Aorta (tissue), 5 donors: ENCODE measurements at regions not wholly inside any gene's neighbourhood (a gene's known extent, or its start where the extent isn't known, plus 50 kb on each side); places are given as distances from the start of the nearest gene placed in this dataset.

Source experiments
- ATAC-seq: fragments of 200-7000 bp; cut with Tn5 transposase; one replicate; pipeline ENCODE4 v1.9.1; 2022; ENCODE audit warnings: moderate library complexity; ENCODE audit not compliant: low FRiP score
- DNase-seq, 2 donors: peaks; one replicate each; pipeline ENCODE4 v3.0.0-alpha.2; 2020
- H3K27ac ChIP-seq, 2 donors: one replicate each; pipeline ENCODE4 v1.5.1; 2013; ENCODE audit warnings: low read length in 2 of 2, mild to moderate bottlenecking in 2 of 2, moderate library complexity in 2 of 2, control low read depth in 1 of 2, inconsistent platforms in 1 of 2, low read depth in 1 of 2
- H3K27me3 ChIP-seq, 2 donors: one replicate each; pipeline ENCODE4 v1.6.1; 2013; ENCODE audit warnings: control low read depth in 1 of 2, low read length in 1 of 2, mild to moderate bottlenecking in 1 of 2, moderate library complexity in 1 of 2; ENCODE audit not compliant: insufficient read depth in 2 of 2, control insufficient read depth in 1 of 2
- H3K36me3 ChIP-seq, 2 donors: one replicate each; pipeline ENCODE4 v1.6.1; 2013; ENCODE audit warnings: control low read depth in 1 of 2, low read length in 1 of 2, mild to moderate bottlenecking in 1 of 2; ENCODE audit not compliant: insufficient read depth in 2 of 2, control insufficient read depth in 1 of 2
- H3K4me1 ChIP-seq, 2 donors: one replicate each; pipeline ENCODE4 v1.6.1; 2013; ENCODE audit warnings: low read length in 2 of 2, control low read depth in 1 of 2, mild to moderate bottlenecking in 1 of 2, moderate library complexity in 1 of 2; ENCODE audit not compliant: insufficient read depth in 2 of 2, control insufficient read depth in 1 of 2
- H3K4me3 ChIP-seq, 2 donors: one replicate each; pipeline ENCODE4 v1.5.1; 2013; ENCODE audit warnings: low read length in 2 of 2, control low read depth in 1 of 2, mild to moderate bottlenecking in 1 of 2
- H3K9me3 ChIP-seq: one replicate; pipeline ENCODE4 v1.6.1; 2013; ENCODE audit warnings: mild to moderate bottlenecking, low read length; ENCODE audit not compliant: control insufficient read depth
- WGBS, 2 donors: extraction: QIAGEN DNeasy Blood & Tissue Kit; methylation state at CpG; one replicate each; pipeline ENCODE4 v1.1.7; 2013; 5-methylcytosine and 5-hydroxymethylcytosine counted together
- intact Hi-C, 2 donors: fragments of 100-400 bp; cut with DNase I; formaldehyde crosslinking; loops; one replicate each; pipeline versions ENCODE4 v1.14.2 to v1.15.0; 2022
- donor health status: healthy with polysubstance abuse.
- donor health status: Bipolar disorder and iron deficiency.
- donor health status: DM: no; HTN: no; CAD: no.
- donor health status: DM: no; HTN: no; CAD: no.
- donor health status: DM: yes; HTN: yes; CAD: no.

GRCh38 chr9:88890546-88890945 is 100.7 kb upstream of the S1PR3 start:
- Histone ChIP-seq H3K4me3 (no peak overlapping the region), H3K4me1 (no peaks in the 10 kb centered on the region), H3K27me3 (no peaks in the 10 kb centered on the region), H3K9me3 (peaks cover 5% of the 10 kb centered on the region), H3K27ac (no peak overlapping the region), H3K36me3 (no peaks in the 10 kb centered on the region)
- WGBS, 2 donors = 87 to 91% methylated on average over 4 of the region's 4 CpGs
- DNase-seq (no peak), ATAC-seq (no peak)
- intact Hi-C loops = no loop called here

GRCh38 chr9:88891040-88891439 is 100.2 kb upstream of the S1PR3 start:
- no peaks in the 10 kb centered on the region for H3K4me1 ChIP-seq
- intact Hi-C loops = no loop called here
- 87 to 88% methylated on average over 2 of the region's 2 CpGs for WGBS, 2 donors
- ATAC-seq = no peak
- H3K27ac ChIP-seq = no peak overlapping the region
- no peaks in the 10 kb centered on the region for H3K27me3 ChIP-seq
- DNase-seq = no peak
- H3K4me3 ChIP-seq = no peak overlapping the region
- no peaks in the 10 kb centered on the region for H3K36me3 ChIP-seq
- peaks cover 5% of the 10 kb centered on the region for H3K9me3 ChIP-seq

- no peak overlapping the region for H3K27ac ChIP-seq
- H3K36me3 ChIP-seq = no peaks in the 10 kb centered on the region
- no peaks in the 10 kb centered on the region for H3K27me3 ChIP-seq
- ATAC-seq (no peak), DNase-seq (no peak)
- intact Hi-C loops = no loop called here
- no peaks in the 10 kb centered on the region for H3K9me3 ChIP-seq
- WGBS, 2 donors = 11 to 21% methylated on average over 4 of the region's 4 CpGs
- H3K4me1 ChIP-seq = no peaks in the 10 kb centered on the region
- no peak overlapping the region for H3K4me3 ChIP-seq
These were observed 98.5 kb upstream of the S1PR3 start for GRCh38 chr9:88892724-88893123.

GRCh38 chr9:88897081-88897480 is 94.2 kb upstream of the S1PR3 start:
- ATAC-seq = no peak
- Histone ChIP-seq H3K36me3 (no peaks in the 10 kb centered on the region), H3K9me3 (no peaks in the 10 kb centered on the region), H3K4me1 (no peaks in the 10 kb centered on the region), H3K27me3 (no peaks in the 10 kb centered on the region), H3K27ac (no peak overlapping the region), H3K4me3 (no peak overlapping the region)
- intact Hi-C loops = no loop called here
- DNase-seq = no peak

- no peaks in the 10 kb centered on the region for H3K4me1 ChIP-seq
- no peak overlapping the region for H3K27ac ChIP-seq
- intact Hi-C loops = no loop called here
- 48 to 52% methylated on average over 5 of the region's 5 CpGs for WGBS, 2 donors
- no peaks in the 10 kb centered on the region for H3K27me3 ChIP-seq
- no peaks in the 10 kb centered on the region for H3K36me3 ChIP-seq
- DNase-seq = no peak
- no peak for ATAC-seq
- no peaks in the 10 kb centered on the region for H3K9me3 ChIP-seq
- H3K4me3 ChIP-seq = no peak overlapping the region
These were observed 93.1 kb upstream of the S1PR3 start for GRCh38 chr9:88898039-88898720.

GRCh38 chr9:88905506-88905905 is 85.8 kb upstream of the S1PR3 start:
- Histone ChIP-seq H3K9me3 (no peaks in the 10 kb centered on the region), H3K4me1 (no peaks in the 10 kb centered on the region), H3K36me3 (no peaks in the 10 kb centered on the region), H3K27ac (no peak overlapping the region), H3K27me3 (no peaks in the 10 kb centered on the region), H3K4me3 (no peak overlapping the region)
- DNase-seq (no peak), ATAC-seq (no peak)
- WGBS, 2 donors = 64 to 70% methylated on average over 2 of the region's 2 CpGs
- intact Hi-C loops = no loop called here

- Histone ChIP-seq H3K4me1 (peaks cover 0 to 10% of the 10 kb centered on the region in 2 donors), H3K36me3 (no peaks in the 10 kb centered on the region), H3K9me3 (peaks cover 2% of the 10 kb centered on the region), H3K4me3 (no peak overlapping the region), H3K27me3 (no peaks in the 10 kb centered on the region), H3K27ac (no peak overlapping the region)
- 61 to 82% methylated on average over 2 of the region's 2 CpGs for WGBS, 2 donors
- ATAC-seq (no peak), DNase-seq (no peak)
- intact Hi-C loops = no loop called here
These were observed 75.4 kb upstream of the S1PR3 start for GRCh38 chr9:88915916-88916315.

- Histone ChIP-seq H3K27ac (no peak overlapping the region), H3K36me3 (no peaks in the 10 kb centered on the region), H3K4me1 (peaks cover 0 to 10% of the 10 kb centered on the region in 2 donors), H3K9me3 (peaks cover 2% of the 10 kb centered on the region), H3K27me3 (no peaks in the 10 kb centered on the region), H3K4me3 (no peak overlapping the region)
- ATAC-seq = no peak
- WGBS, 2 donors = 2 to 21% methylated on average over 1 of the region's 1 CpG
- intact Hi-C loops = no loop called here
- DNase-seq = no peak
These were observed 74.4 kb upstream of the S1PR3 start for GRCh38 chr9:88916894-88917293.

GRCh38 chr9:88917375-88917774 is 73.9 kb upstream of the S1PR3 start:
- no peaks in the 10 kb centered on the region for H3K27me3 ChIP-seq
- H3K4me3 ChIP-seq = no peak overlapping the region
- intact Hi-C loops = no loop called here
- DNase-seq = no peak
- peaks cover 0 to 10% of the 10 kb centered on the region in 2 donors for H3K4me1 ChIP-seq
- no peak overlapping the region for H3K27ac ChIP-seq
- no peaks in the 10 kb centered on the region for H3K36me3 ChIP-seq
- peaks cover 2% of the 10 kb centered on the region for H3K9me3 ChIP-seq
- WGBS, 2 donors = 81 to 87% methylated on average over 3 of the region's 3 CpGs
- no peak for ATAC-seq
